SH-SY5Y (cell line): ENCODE measurements at regions not wholly inside any gene's neighbourhood (a gene's known extent, or its start where the extent isn't known, plus 50 kb on each side); places are given as distances from the start of the nearest gene placed in this dataset.

Experiments used
- GATA2 ChIP-seq: IDR thresholded peaks from 2 replicates; pipeline ENCODE4 v1.6.1; 2011; ENCODE audit warnings: mild to moderate bottlenecking, low read depth, low read length
- GATA3 ChIP-seq: IDR thresholded peaks from 2 replicates; pipeline ENCODE4 v1.6.1; 2011; ENCODE audit warnings: low read depth, mild to moderate bottlenecking, low read length, moderate library complexity

GRCh38 chr16:82293671-82294070 lies 123.6 kb upstream of the MPHOSPH6 start:
- TF ChIP-seq GATA2 (no peak), GATA3 (no peak)
